Germinal center (tissue), 1 donor: ENCODE measurements at regions not wholly inside any gene's neighbourhood (a gene's known extent, or its start where the extent isn't known, plus 50 kb on each side); places are given as distances from the start of the nearest gene placed in this dataset.
A peak's percentile ranks its signal among the peaks of the same experiment; 100 is the strongest.
"Not testable (repeated sequence)": the region's sequence is repeated elsewhere in the genome, so short reads cannot be mapped to it uniquely, and the experiment has no call there.

Experiments
- DNase-seq: peaks from one replicate; pipeline ENCODE4 v3.0.0; 2012; ENCODE audit warnings: mixed read lengths, low spot score

- DNase-seq, result no peak
These were observed 1447.8 kb upstream of the PRMT6 start for GRCh38 chr1:105608713-105609112.

- DNase-seq, result no peak
These were observed 1430.0 kb upstream of the PRMT6 start for GRCh38 chr1:105626276-105626987.

- DNase-seq, result not testable (repeated sequence)
These were observed 1425.2 kb upstream of the PRMT6 start for GRCh38 chr1:105631153-105631744.

- DNase-seq, result no peak
These were observed 1423.9 kb upstream of the PRMT6 start for GRCh38 chr1:105632342-105633196.

GRCh38 chr1:105636052-105636451 lies 1420.4 kb upstream of the PRMT6 start:
- DNase-seq, result no peak

- no peak for DNase-seq
These were observed 1415.1 kb upstream of the PRMT6 start for GRCh38 chr1:105641407-105641806.

- no peak for DNase-seq
These were observed 1404.4 kb upstream of the PRMT6 start for GRCh38 chr1:105652109-105652508.

- DNase-seq, result no peak
These were observed 1401.4 kb upstream of the PRMT6 start for GRCh38 chr1:105655032-105655431.

GRCh38 chr1:105664495-105664894 lies 1392.0 kb upstream of the PRMT6 start:
- no peak for DNase-seq

- no peak for DNase-seq
These were observed 1378.1 kb upstream of the PRMT6 start for GRCh38 chr1:105678334-105678733.

GRCh38 chr1:105684714-105685113 lies 1371.8 kb upstream of the PRMT6 start:
- DNase-seq, result no peak

- no peak for DNase-seq
These were observed 1370.4 kb upstream of the PRMT6 start for GRCh38 chr1:105686026-105686425.

- DNase-seq, result no peak
These were observed 1369.4 kb upstream of the PRMT6 start for GRCh38 chr1:105686874-105687690.

- DNase-seq, result no peak
These were observed 1355.8 kb upstream of the PRMT6 start for GRCh38 chr1:105700723-105701122.

GRCh38 chr1:105724286-105724685 lies 1332.2 kb upstream of the PRMT6 start:
- DNase-seq, result no peak

- no peak for DNase-seq
These were observed 1325.8 kb upstream of the PRMT6 start for GRCh38 chr1:105730701-105731100.

- DNase-seq, result no peak
These were observed 1320.1 kb upstream of the PRMT6 start for GRCh38 chr1:105736349-105736748.

- no peak for DNase-seq
These were observed 1276.7 kb upstream of the PRMT6 start for GRCh38 chr1:105779727-105780126.

- no peak for DNase-seq
These were observed 1271.5 kb upstream of the PRMT6 start for GRCh38 chr1:105785021-105785420.

GRCh38 chr1:105793536-105794146 lies 1262.8 kb upstream of the PRMT6 start:
- peak; percentile 7 for DNase-seq

- no peak for DNase-seq
These were observed 1260.7 kb upstream of the PRMT6 start for GRCh38 chr1:105795741-105796140.
